ENCODE measurements at regions not wholly inside any gene's neighbourhood (a gene's known extent, or its start where the extent isn't known, plus 50 kb on each side); places are given as distances from the start of the nearest gene placed in this dataset.

DNA sequence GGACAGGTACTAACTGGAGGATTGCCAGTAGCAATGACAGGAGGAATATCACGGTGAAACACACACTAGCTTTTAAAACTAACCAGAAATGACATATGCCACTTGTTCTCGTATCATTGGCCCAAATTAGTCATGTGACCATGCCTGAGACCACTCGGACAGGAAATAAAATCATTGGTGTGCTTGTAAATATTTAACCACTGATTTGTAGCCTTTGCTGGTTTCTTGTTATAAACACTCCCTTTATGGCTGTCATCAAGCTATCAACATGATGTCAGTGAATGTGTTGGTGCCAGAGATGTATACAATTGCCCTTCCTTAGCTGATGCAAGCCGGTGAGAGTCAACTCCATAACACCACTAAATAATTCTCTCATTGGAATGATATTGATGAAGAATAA, 123.7 kb upstream of the ANKH start:
- TF ChIP-seq POLR2A (IDR thresholded peaks at IDR 0.05) (no peak), EP300 (IDR thresholded peaks at IDR 0.05) (no peak), POLR2AphosphoS5 (IDR thresholded peaks at IDR 0.05) (no peak)
- TF ChIP-seq, protein P1, sequence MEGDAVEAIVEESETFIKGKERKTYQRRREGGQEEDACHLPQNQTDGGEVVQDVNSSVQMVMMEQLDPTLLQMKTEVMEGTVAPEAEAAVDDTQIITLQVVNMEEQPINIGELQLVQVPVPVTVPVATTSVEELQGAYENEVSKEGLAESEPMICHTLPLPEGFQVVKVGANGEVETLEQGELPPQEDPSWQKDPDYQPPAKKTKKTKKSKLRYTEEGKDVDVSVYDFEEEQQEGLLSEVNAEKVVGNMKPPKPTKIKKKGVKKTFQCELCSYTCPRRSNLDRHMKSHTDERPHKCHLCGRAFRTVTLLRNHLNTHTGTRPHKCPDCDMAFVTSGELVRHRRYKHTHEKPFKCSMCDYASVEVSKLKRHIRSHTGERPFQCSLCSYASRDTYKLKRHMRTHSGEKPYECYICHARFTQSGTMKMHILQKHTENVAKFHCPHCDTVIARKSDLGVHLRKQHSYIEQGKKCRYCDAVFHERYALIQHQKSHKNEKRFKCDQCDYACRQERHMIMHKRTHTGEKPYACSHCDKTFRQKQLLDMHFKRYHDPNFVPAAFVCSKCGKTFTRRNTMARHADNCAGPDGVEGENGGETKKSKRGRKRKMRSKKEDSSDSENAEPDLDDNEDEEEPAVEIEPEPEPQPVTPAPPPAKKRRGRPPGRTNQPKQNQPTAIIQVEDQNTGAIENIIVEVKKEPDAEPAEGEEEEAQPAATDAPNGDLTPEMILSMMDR (IDR thresholded peaks at IDR 0.05): no peak

Data from sigmoid colon (tissue), 4 donors.